GM12878 (cell line): ENCODE measurements at regions not wholly inside any gene's neighbourhood (a gene's known extent, or its start where the extent isn't known, plus 50 kb on each side); places are given as distances from the start of the nearest gene placed in this dataset.

ENCODE experiments used
- ATAC-seq: fragments of 200-7000 bp; cut with Tn5 transposase; 3 replicates; pipeline ENCODE4 v1.9.1; 2020; ENCODE audit warnings: mild to moderate bottlenecking, moderate library complexity
- BruUV-seq: library from RNA; stranded (reverse); fragments of 400-500 nt; replicated peaks from 2 replicates; lab custom pipeline; 2021; lab: Mats Ljungman, UMichigan
- CTCF ChIA-PET: fragments of 300-600 bp; sonication (Branson Sonifier 250); formaldehyde crosslinking; extraction: SDS; loops from one replicate; lab custom pipeline; 2021; ENCODE audit warnings: inconsistent platforms; lab: Yijun Ruan, JAX
- POLR2A ChIA-PET: fragments of 350-600 bp; formaldehyde crosslinking; extraction: SDS; loops from one replicate; lab custom pipeline; 2021; ENCODE audit warnings: inconsistent platforms; lab: Charles Lee
- RAD21 ChIA-PET: fragments of 300-600 bp; sonication (Branson Sonifier 250); formaldehyde crosslinking; loops from one replicate; lab custom pipeline; 2023; ENCODE audit warnings: antibody characterized with exemption; ENCODE audit not compliant: unreplicated experiment; lab: Charles Lee
- SMC1A ChIA-PET: fragments of 300-600 bp; sonication (Branson Sonifier 250); formaldehyde crosslinking; loops from one replicate; lab custom pipeline; 2023; ENCODE audit not compliant: unreplicated experiment, uncharacterized antibody; lab: Charles Lee
- DNase-seq: peaks from one replicate; pipeline ENCODE4 v3.0.0-alpha.2; 2011; ENCODE audit warnings: low read depth, low spot score
- FAIRE-seq: peaks from 3 replicates; lab custom pipeline; 2011; peaks lifted over from hg19 to GRCh38; lab: Jason Lieb, UNC
- H2AFZ ChIP-seq: 2 replicates; pipeline ENCODE4 v1.6.0; 2011; ENCODE audit warnings: low read depth, low read length, control low read depth; ENCODE audit not compliant: control insufficient read depth
- H3K27ac ChIP-seq: 2 replicates; pipeline ENCODE4 v1.5.1; 2011; ENCODE audit warnings: control low read depth; ENCODE audit not compliant: control insufficient read depth, insufficient read depth
- H3K27me3 ChIP-seq, 2 experiments: replicated peaks in 1 of 2; 2 replicates each; pipeline versions ENCODE4 v1.6.0 to v1.6.1; 2011; ENCODE audit warnings: low read length in 1 of 2; ENCODE audit not compliant: control insufficient read depth in 2 of 2, insufficient read depth in 2 of 2
- H3K36me3 ChIP-seq, 2 experiments: 2 replicates each; pipeline ENCODE4 v1.5.1; 2011; ENCODE audit warnings: low read length in 1 of 2; ENCODE audit not compliant: control insufficient read depth in 2 of 2, insufficient read depth in 2 of 2
- H3K4me1 ChIP-seq: 2 replicates; pipeline ENCODE4 v1.6.1; 2011; ENCODE audit warnings: mild to moderate bottlenecking, low read length, moderate library complexity, mixed read lengths; ENCODE audit not compliant: control insufficient read depth, insufficient read depth
- H3K4me2 ChIP-seq: 2 replicates; pipeline ENCODE4 v1.6.0; 2011; ENCODE audit warnings: control low read depth; ENCODE audit not compliant: control insufficient read depth, insufficient read depth
- H3K4me3 ChIP-seq: fragments of 200-600 bp; sonication (generic); 2 replicates; pipeline ENCODE4 v1.5.1; 2016
- H3K79me2 ChIP-seq: 2 replicates; pipeline ENCODE4 v1.6.0; 2011; ENCODE audit warnings: low read length; ENCODE audit not compliant: control insufficient read depth, insufficient read depth
- H3K9ac ChIP-seq: 2 replicates; pipeline ENCODE4 v1.8.0; 2011; ENCODE audit warnings: low read length, control low read depth, mixed read lengths; ENCODE audit not compliant: control insufficient read depth, insufficient read depth
- H3K9me3 ChIP-seq: replicated peaks from 3 replicates; pipeline ENCODE4 v1.5.1; 2011; ENCODE audit warnings: mild to moderate bottlenecking, low read length; ENCODE audit not compliant: control insufficient read depth, insufficient read depth
- H4K20me1 ChIP-seq: 2 replicates; pipeline ENCODE4 v1.6.0; 2011; ENCODE audit not compliant: control insufficient read depth, insufficient read depth
- ASH2L ChIP-seq: fragments of 300-600, 200-600 bp; sonication (generic); IDR thresholded peaks from 2 replicates; pipeline ENCODE4 v1.6.1; 2017; ENCODE audit warnings: low read depth, mild to moderate bottlenecking, borderline replicate concordance
- EED ChIP-seq: sonication (generic); IDR thresholded peaks from 2 replicates; pipeline ENCODE4 v1.6.1; 2016; ENCODE audit warnings: antibody characterized with exemption, low read depth
- EP300 ChIP-seq, 2 experiments: fragments of 150-350 bp in 1 of 2; IDR thresholded peaks; 2 replicates each; pipeline ENCODE4 v1.6.1; 2011 to 2012; ENCODE audit warnings: low read depth in 2 of 2, low read length in 2 of 2, borderline replicate concordance in 1 of 2, improper control_type of control experiment in 1 of 2, inconsistent platforms in 1 of 2; ENCODE audit not compliant: control insufficient read depth in 1 of 2
- IKZF1 ChIP-seq: fragments of 450-650 bp; conservative IDR thresholded peaks from 2 replicates; pipeline ENCODE4 v1.6.1; 2017; ENCODE audit warnings: antibody characterized with exemption, mild to moderate bottlenecking
- MYB ChIP-seq: fragments of 150-350 bp; IDR thresholded peaks from 2 replicates; pipeline ENCODE4 v1.6.1; 2014; ENCODE audit warnings: mild to moderate bottlenecking, low read depth, low read length, borderline replicate concordance
- MYC ChIP-seq: IDR thresholded peaks from 2 replicates; pipeline ENCODE4 v1.6.1; 2011; ENCODE audit warnings: mild to moderate bottlenecking, low read length, moderate library complexity, inconsistent platforms; ENCODE audit not compliant: insufficient read depth, insufficient replicate concordance, insufficient read length, severe bottlenecking
- NFXL1 ChIP-seq: fragments of 450-650 bp; IDR thresholded peaks from 2 replicates; pipeline ENCODE4 v1.6.1; 2017; ENCODE audit warnings: antibody characterized with exemption, mild to moderate bottlenecking, borderline replicate concordance
- NR2F1 ChIP-seq: fragments of 450-650 bp; conservative IDR thresholded peaks from 2 replicates; pipeline ENCODE4 v1.6.1; 2017; ENCODE audit warnings: mild to moderate bottlenecking
- ZNF207 ChIP-seq: fragments of 450-650 bp; IDR thresholded peaks from 2 replicates; pipeline ENCODE4 v1.6.1; 2014; ENCODE audit warnings: antibody characterized with exemption, mild to moderate bottlenecking, borderline replicate concordance
- WGBS: methylation state at CpG from one replicate; pipeline ENCODE4 v1.1.6; 2016; ENCODE audit warnings: low lambda C conversion rate; ENCODE audit not compliant: insufficient replicate concordance, insufficient coverage; ENCODE audit errors: missing lambda C conversion rate; 5-methylcytosine and 5-hydroxymethylcytosine counted together
- in situ Hi-C: fragments of 300-500 bp; cut with MboI; formaldehyde crosslinking; loops from 9 replicates; pipeline ENCODE4 v1.14.3; 2018; ENCODE audit warnings: mixed read lengths
- intact Hi-C: fragments of 100-400 bp; cut with micrococcal nuclease; formaldehyde crosslinking; loops from one replicate; pipeline ENCODE4 v1.14.2; 2022; ENCODE audit not compliant: unreplicated experiment
- TF ChIP-seq, protein P1 (sequence below): IDR thresholded peaks from 2 replicates; pipeline ENCODE4 v1.6.1; 2012; ENCODE audit warnings: low read depth, low read length, improper control_type of control experiment
- TF ChIP-seq, protein P2 (sequence below): IDR thresholded peaks from 2 replicates; pipeline ENCODE4 v1.6.1; 2012; ENCODE audit warnings: low read length, inconsistent platforms

DNA sequence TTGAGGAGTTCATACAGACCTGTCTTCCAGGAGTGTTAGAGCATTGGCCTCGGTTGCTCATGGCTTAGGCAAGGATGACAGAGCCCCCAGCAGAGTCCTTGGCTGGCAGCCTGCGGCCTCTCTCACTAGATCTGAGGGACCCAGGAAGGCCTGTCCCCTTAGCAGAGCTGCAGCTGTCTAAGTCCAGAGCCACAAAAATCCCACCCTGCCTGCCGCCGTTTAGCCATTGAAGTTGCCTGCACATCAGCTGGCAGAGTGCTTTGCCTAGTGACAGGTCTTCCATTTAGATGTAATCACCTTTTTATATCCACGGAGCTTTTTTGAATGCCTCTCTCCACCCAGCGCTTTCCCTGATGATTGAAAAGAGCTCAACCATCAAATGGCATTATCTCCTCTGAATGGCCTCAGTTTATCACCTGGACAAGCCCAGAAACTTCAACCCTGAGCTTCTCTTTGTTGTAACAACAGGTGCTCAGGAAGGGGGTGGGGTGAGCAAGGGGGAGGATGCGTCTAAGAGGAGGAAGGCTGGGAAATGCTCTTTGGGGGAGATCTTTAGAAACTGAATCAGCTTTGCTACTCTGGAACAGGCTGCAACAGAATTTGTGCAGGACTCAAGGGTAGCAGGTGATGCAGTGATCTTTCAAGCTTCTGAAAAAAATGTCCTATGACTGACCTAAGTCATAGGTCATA lies 71.9 kb downstream of the TNP1 start (continued):
- TF ChIP-seq ASH2L: no peak

DNA sequence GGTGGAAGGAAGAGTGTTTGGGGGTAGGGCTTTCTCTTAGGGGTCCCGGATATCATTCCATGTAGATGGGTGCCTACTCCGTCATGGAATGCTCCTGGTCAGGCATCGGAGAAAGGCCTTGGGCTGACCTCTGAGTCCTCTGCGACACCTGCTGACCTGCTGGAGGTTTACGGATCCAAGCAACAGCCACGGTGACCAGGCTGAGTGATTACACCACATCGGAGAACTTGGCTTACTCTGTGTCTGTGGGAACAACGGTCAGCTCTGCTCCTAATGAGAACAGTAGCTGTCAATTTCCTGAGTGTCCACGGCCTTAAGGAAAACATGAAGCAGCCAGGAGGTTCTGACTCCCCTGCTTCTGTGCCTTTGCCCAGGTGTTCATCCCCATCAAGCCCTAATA lies 73.2 kb downstream of the TNP1 start:
- WGBS: 48% methylated on average over 9 of the region's 9 CpGs
- Histone ChIP-seq H3K9me3 (no peaks in the 10 kb centered on the region), H4K20me1 (no peaks in the 10 kb centered on the region), H3K9ac (no peak overlapping the region), H3K79me2 (no peaks in the 10 kb centered on the region), H3K27me3 (no peaks in the 10 kb centered on the region; a peak in 3 of 4 replicates), H3K36me3 (no peaks in the 10 kb centered on the region), H3K4me3 (no peak overlapping the region), H3K4me1 (no peaks in the 10 kb centered on the region), H3K27ac (no peak overlapping the region), H3K4me2 (no peak overlapping the region), H2AFZ (no peak overlapping the region)
- FAIRE-seq (no peak), DNase-seq (no peak), ATAC-seq (no peak)
- POLR2A ChIA-PET: no interaction called here
- SMC1A ChIA-PET: no interaction called here
- RAD21 ChIA-PET: no interaction called here
- in situ Hi-C loops (no loop called here), intact Hi-C loops (no loop called here)
- CTCF ChIA-PET: no interaction called here
- BruUV-seq: no TSS peak
- TF ChIP-seq EED (no peak), EP300 (IDR thresholded peaks at IDR 0.05; ENCODE audit: borderline replicate concordance in 1 of 2, control insufficient read depth in 1 of 2, low read depth in 2 of 2, low read length in 2 of 2) (no peak), IKZF1 (no peak), NR2F1 (no peak), MYB (no peak), MYC (no peak), NFXL1 (no peak), ZNF207 (no peak)
- TF ChIP-seq, protein P1, sequence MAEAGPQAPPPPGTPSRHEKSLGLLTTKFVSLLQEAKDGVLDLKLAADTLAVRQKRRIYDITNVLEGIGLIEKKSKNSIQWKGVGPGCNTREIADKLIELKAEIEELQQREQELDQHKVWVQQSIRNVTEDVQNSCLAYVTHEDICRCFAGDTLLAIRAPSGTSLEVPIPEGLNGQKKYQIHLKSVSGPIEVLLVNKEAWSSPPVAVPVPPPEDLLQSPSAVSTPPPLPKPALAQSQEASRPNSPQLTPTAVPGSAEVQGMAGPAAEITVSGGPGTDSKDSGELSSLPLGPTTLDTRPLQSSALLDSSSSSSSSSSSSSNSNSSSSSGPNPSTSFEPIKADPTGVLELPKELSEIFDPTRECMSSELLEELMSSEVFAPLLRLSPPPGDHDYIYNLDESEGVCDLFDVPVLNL: no peak
- TF ChIP-seq, protein P2, sequence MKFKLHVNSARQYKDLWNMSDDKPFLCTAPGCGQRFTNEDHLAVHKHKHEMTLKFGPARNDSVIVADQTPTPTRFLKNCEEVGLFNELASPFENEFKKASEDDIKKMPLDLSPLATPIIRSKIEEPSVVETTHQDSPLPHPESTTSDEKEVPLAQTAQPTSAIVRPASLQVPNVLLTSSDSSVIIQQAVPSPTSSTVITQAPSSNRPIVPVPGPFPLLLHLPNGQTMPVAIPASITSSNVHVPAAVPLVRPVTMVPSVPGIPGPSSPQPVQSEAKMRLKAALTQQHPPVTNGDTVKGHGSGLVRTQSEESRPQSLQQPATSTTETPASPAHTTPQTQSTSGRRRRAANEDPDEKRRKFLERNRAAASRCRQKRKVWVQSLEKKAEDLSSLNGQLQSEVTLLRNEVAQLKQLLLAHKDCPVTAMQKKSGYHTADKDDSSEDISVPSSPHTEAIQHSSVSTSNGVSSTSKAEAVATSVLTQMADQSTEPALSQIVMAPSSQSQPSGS: no peak
